ENCODE measurements at regions not wholly inside any gene's neighbourhood (a gene's known extent, or its start where the extent isn't known, plus 50 kb on each side); places are given as distances from the start of the nearest gene placed in this dataset.

DNA sequence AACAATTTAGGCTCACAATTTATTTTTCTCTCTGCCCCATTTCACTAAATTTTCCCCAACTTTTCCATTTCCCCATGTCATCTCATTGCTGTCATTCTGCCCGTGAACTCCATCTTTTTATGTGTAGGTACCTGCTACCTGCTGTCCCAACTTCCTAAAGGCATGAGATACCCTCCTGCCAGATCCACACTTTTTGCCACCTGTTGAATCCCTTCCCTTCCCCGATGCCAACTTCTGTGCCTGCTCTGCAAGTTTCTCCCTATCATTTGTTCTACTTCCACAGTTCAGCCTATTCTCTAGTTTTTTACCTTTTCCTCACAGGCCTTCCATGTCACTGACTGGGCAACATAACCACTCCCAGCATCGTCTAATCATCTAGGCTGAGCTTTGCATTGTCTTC is 607.5 kb upstream of the KLF12 start:
- TF ChIP-seq, protein P1, sequence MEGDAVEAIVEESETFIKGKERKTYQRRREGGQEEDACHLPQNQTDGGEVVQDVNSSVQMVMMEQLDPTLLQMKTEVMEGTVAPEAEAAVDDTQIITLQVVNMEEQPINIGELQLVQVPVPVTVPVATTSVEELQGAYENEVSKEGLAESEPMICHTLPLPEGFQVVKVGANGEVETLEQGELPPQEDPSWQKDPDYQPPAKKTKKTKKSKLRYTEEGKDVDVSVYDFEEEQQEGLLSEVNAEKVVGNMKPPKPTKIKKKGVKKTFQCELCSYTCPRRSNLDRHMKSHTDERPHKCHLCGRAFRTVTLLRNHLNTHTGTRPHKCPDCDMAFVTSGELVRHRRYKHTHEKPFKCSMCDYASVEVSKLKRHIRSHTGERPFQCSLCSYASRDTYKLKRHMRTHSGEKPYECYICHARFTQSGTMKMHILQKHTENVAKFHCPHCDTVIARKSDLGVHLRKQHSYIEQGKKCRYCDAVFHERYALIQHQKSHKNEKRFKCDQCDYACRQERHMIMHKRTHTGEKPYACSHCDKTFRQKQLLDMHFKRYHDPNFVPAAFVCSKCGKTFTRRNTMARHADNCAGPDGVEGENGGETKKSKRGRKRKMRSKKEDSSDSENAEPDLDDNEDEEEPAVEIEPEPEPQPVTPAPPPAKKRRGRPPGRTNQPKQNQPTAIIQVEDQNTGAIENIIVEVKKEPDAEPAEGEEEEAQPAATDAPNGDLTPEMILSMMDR (IDR thresholded peaks at IDR 0.05; ENCODE audit: insufficient read depth, low read length, poor library complexity, severe bottlenecking) = no peak
- no peak for TF ChIP-seq EZH2phosphoT487 (conservative IDR thresholded peaks at IDR 0.05; ENCODE audit: low read length)

All from SU-DHL-6 (cell line).